Activated CD4-positive, alpha-beta T cell treated with anti-CD3 and anti-CD28 coated beads, Interleukin-2, amount 10 ng/mL, durations not matched to agents 24 days and 14 days (primary cell): ENCODE measurements at regions not wholly inside any gene's neighbourhood (a gene's known extent, or its start where the extent isn't known, plus 50 kb on each side); places are given as distances from the start of the nearest gene placed in this dataset.
A peak's percentile ranks its signal among the peaks of the same experiment; 100 is the strongest.

Experiments used
- DNase-seq: peaks from one replicate; pipeline ENCODE4 v3.0.0; 2022
- H3K27ac Mint-ChIP-seq: one replicate; pipeline ENCODE4 v1.8.0; 2022; ENCODE audit warnings: mild to moderate bottlenecking, mixed read lengths
- H3K27me3 Mint-ChIP-seq: one replicate; pipeline ENCODE4 v1.8.0; 2022; ENCODE audit warnings: mixed read lengths
- H3K36me3 Mint-ChIP-seq: one replicate; pipeline ENCODE4 v1.8.0; 2022; ENCODE audit warnings: low read depth, mild to moderate bottlenecking, mixed read lengths
- H3K4me1 Mint-ChIP-seq: one replicate; pipeline ENCODE4 v1.8.0; 2021; ENCODE audit warnings: mixed read lengths
- H3K4me3 Mint-ChIP-seq: one replicate; pipeline ENCODE4 v1.8.0; 2022; ENCODE audit warnings: mild to moderate bottlenecking, moderate library complexity, mixed read lengths
- H3K9me3 Mint-ChIP-seq: one replicate; pipeline ENCODE4 v1.8.0; 2021; ENCODE audit warnings: mixed read lengths
- intact Hi-C: fragments of 100-400 bp; cut with micrococcal nuclease; formaldehyde crosslinking; loops from one replicate; pipeline ENCODE4 v1.15.1; 2023

DNA sequence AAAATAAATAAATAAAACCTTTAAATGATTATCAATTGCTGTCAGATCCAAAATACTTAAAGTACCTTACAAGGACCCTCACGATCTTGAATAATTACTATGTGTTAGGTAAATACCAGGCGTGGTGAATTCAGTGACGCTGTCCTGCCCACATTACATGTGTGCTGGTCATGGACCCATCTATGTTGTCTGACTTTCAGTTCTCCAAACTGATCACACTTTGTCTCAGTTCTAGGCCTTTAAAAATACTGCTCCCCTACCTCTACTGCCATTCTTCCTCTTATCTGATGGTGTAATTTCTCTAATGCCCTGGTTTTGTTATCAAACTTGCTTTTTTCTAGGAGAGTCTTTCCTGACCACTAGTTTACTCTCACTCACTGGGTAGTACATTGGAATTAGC is 520.7 kb downstream of the TRHDE start:
- H3K27me3 Mint-ChIP-seq, result no peaks in the 10 kb centered on the region
- DNase-seq, result no peak

DNA sequence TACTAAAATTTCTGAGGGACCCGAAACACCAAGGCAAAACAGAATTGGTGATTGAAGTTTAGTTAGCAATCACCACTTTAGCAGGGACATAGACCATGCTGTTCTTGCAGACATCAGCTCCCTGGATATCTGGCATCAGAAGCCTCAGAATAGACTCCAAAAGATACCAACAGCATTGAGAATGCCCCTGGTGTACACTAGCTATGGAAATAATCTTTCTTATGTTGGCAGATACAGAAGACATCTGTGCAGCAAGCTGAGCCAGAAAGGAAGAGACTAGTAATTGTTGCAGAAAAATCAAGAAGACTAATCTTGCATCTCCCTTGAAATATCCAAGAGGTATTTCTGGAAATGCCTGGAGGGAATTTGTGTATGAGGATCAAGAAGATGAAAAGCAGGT is 521.6 kb downstream of the TRHDE start:
- intact Hi-C loops, result no loop called here
- Mint-ChIP-seq H3K27ac (no peak overlapping the region), H3K4me1 (no peaks in the 10 kb centered on the region), H3K36me3 (no peaks in the 10 kb centered on the region), H3K9me3 (peaks cover 13% of the 10 kb centered on the region), H3K27me3 (no peaks in the 10 kb centered on the region), H3K4me3 (no peak overlapping the region)
- DNase-seq, result no peak

More for the DNA sequence above, 520.7 kb downstream of the TRHDE start:
- H3K4me1 Mint-ChIP-seq, result no peaks in the 10 kb centered on the region
- no peak overlapping the region for H3K27ac Mint-ChIP-seq
- H3K36me3 Mint-ChIP-seq, result no peaks in the 10 kb centered on the region
- peaks cover 10% of the 10 kb centered on the region for H3K9me3 Mint-ChIP-seq
- H3K4me3 Mint-ChIP-seq, result no peak overlapping the region
- intact Hi-C loops, result no loop called here

DNA sequence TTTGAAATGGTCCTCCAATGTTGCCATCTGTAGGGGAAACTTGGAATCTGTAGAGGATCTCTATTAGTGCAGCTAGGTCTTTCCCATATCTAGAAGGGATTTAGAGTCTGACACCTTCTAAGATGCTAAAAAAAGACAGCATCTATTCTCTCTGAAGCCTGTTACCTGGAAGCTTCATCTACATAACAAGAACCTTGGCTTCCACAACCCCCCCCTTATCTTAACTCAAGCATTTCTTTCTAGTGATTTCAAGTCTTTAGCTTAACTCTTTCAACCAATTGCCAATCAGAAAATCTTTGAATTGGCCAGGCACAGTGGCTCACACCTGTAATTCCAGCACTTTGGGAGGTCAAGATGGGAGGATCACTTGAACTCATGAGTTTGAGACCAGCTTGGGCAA is 543.3 kb downstream of the TRHDE start:
- Mint-ChIP-seq H3K4me3 (no peak overlapping the region), H3K27ac (no peak overlapping the region), H3K27me3 (no peaks in the 10 kb centered on the region), H3K36me3 (no peaks in the 10 kb centered on the region), H3K4me1 (no peaks in the 10 kb centered on the region), H3K9me3 (peaks cover 21% of the 10 kb centered on the region)
- intact Hi-C loops, result no loop called here
- DNase-seq, result no peak

DNA sequence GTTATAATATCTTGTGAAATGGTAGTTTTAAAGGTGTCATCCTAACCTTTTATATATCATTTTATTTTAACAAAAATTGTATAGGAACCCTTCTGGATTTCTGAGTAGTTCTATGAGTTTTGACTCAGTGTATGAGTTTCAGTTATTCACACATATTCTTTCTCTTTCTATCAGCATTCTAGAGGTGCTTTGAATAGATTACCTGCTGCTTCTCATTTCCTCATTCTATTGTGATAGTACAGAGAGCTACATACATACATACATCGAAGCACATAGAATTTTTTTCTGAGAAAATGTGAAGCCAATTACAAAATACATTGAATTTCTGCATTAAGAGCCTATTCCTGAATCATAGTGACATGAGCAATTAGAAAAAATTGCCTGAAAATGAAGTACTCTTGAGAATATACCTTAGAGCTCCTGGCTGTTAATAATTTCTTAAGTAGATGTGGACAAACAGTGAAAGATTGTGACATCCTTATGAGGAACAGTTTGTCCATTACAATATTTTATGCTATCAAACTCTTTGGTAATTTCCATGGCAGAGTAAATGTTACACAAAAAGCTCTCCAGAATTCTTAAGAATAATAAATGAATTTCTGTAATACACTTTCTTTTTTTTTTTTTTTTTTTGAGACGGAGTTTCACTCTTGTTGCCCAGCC is 556.6 kb downstream of the TRHDE start:
- H3K27ac Mint-ChIP-seq, result no peak overlapping the region
- intact Hi-C loops, result no loop called here
- peaks cover 11% of the 10 kb centered on the region for H3K9me3 Mint-ChIP-seq
- no peaks in the 10 kb centered on the region for H3K27me3 Mint-ChIP-seq
- H3K4me1 Mint-ChIP-seq, result no peaks in the 10 kb centered on the region
- no peaks in the 10 kb centered on the region for H3K36me3 Mint-ChIP-seq
- no peak for DNase-seq
- H3K4me3 Mint-ChIP-seq, result no peak overlapping the region

DNA sequence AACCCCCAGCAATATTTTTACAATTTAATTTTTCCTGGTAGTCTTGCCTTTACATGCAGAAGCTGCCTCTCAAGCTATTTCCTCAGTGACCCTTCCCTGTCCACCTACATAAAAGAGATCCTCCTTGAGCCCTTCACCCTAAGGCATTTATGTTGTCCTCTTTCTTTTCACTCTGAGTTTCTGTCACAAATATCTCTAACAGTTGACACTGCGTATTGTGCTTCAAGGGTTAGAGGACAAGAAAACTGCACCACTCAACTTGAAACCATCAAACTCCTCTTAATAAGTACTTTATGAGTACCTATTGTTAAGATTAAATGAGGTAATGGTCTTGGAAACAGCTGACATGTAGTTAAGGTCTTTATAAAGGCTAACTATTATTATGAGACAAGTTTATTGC is 557.7 kb downstream of the TRHDE start:
- Mint-ChIP-seq H3K36me3 (no peaks in the 10 kb centered on the region), H3K27ac (no peak overlapping the region), H3K4me3 (no peak overlapping the region), H3K4me1 (no peaks in the 10 kb centered on the region), H3K27me3 (no peaks in the 10 kb centered on the region), H3K9me3 (peaks cover 11% of the 10 kb centered on the region)
- no peak for DNase-seq
- intact Hi-C loops, result no loop called here

DNA sequence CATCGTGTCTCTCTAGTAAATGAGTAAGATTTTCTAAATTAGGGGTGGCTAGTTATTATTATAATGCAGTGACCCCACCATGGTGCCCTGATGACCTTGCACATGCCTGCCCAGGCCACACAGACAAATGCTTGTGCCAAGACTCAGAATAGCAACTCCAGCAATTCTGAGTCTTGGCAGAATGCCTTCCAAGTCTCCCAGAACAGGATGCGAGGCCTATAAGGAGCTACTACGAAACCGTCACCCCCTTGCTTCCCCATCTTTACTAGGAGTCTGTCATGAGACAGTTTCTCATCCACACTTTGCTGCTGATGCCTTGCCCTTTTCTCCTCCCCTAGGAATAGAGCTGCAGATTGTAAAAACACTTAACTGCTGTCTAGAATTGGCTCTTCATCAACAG is 559.9 kb downstream of the TRHDE start:
- H3K4me1 Mint-ChIP-seq, result no peaks in the 10 kb centered on the region
- no peak overlapping the region for H3K27ac Mint-ChIP-seq
- no peak overlapping the region for H3K4me3 Mint-ChIP-seq
- no peaks in the 10 kb centered on the region for H3K9me3 Mint-ChIP-seq
- DNase-seq, result no peak
- intact Hi-C loops, result no loop called here
- no peaks in the 10 kb centered on the region for H3K27me3 Mint-ChIP-seq
- H3K36me3 Mint-ChIP-seq, result no peaks in the 10 kb centered on the region

DNA sequence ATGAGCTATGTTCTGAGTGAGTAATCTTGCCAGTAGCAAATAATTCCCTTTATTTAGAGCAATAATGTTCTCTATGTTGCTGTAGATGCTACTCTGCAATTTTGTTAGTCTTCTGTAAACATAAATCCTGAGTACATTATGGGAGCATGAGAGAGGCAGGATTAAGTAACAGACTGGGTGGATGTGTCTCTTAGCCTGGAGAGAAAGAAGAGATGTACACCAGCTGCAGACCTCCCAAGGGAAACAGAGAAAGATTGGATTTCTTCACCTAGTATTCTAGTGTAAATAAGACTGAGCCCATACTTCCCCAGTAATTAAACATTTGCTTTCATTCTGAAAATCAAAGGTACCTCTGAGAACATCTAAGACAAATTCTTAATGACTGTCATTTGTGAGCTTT is 564.0 kb downstream of the TRHDE start:
- no peaks in the 10 kb centered on the region for H3K36me3 Mint-ChIP-seq
- intact Hi-C loops, result no loop called here
- H3K4me3 Mint-ChIP-seq, result no peak overlapping the region
- peaks cover 4% of the 10 kb centered on the region for H3K9me3 Mint-ChIP-seq
- no peaks in the 10 kb centered on the region for H3K4me1 Mint-ChIP-seq
- H3K27me3 Mint-ChIP-seq, result no peaks in the 10 kb centered on the region
- DNase-seq, result peak; percentile 3
- no peak overlapping the region for H3K27ac Mint-ChIP-seq

DNA sequence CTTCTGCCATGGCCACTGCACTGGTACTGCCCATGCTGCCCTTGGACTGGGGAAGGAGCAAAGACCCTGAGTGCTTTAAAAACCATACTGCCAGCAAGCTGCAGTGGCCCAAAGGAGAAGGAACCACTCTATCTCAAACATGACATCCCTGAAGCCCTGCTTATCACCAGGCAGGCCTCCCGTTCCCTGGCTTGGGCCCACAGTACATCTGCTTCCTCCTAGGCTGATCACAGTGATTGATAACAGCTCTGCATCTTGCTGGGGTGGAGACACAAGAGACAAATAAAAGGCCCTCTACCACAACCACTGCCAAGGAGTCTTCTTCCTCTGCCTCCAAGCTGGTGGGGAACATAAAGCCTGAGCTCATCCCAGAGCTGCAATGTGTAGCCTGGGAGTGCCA is 567.5 kb downstream of the TRHDE start:
- H3K4me3 Mint-ChIP-seq, result no peak overlapping the region
- no peaks in the 10 kb centered on the region for H3K36me3 Mint-ChIP-seq
- intact Hi-C loops, result no loop called here
- no peaks in the 10 kb centered on the region for H3K27me3 Mint-ChIP-seq
- H3K4me1 Mint-ChIP-seq, result no peaks in the 10 kb centered on the region
- peaks cover 14% of the 10 kb centered on the region for H3K9me3 Mint-ChIP-seq
- H3K27ac Mint-ChIP-seq, result no peak overlapping the region
- peak; percentile 2 for DNase-seq

DNA sequence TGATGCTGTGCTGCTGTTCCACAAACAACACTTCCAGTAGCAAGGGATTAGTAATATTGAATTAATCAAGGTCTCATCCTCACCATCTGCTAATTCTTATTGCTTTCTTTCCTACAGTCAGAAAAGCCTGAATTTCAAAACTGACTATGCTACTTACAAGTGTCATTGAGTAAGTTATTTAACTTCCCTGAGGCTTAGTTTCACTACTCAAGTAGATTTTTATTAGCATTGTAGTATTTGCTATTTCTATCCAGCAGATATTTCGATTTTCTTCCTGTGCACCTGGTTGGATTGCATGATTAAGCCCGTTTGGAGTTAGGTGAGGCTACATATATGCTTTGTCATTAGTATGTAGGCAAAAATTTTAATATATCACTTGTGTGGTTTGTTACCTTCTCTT is 591.5 kb downstream of the TRHDE start:
- Mint-ChIP-seq H3K9me3 (no peaks in the 10 kb centered on the region), H3K4me1 (no peaks in the 10 kb centered on the region), H3K36me3 (no peaks in the 10 kb centered on the region), H3K4me3 (no peak overlapping the region), H3K27me3 (no peaks in the 10 kb centered on the region), H3K27ac (no peak overlapping the region)
- intact Hi-C loops, result no loop called here
- DNase-seq, result no peak

DNA sequence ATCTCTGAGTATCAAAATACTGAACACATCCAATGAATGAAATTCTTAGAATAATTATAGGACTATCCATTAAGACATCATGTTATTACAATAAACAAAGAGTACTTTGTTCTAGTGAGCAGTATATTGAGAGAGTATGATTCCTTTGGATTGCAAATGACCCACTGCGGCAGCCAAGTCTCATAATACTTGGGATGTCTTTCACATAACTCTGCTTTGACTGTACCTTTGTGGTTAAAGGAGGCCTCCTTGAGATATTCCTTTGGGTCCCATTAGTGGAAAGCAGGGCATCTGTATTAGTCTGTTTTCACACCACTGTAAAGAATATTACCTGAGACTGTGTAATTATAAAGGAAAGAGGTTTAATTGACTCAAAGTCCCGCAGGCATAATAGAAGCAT is 593.8 kb downstream of the TRHDE start:
- intact Hi-C loops, result no loop called here
- Mint-ChIP-seq H3K27ac (no peak overlapping the region), H3K4me3 (no peak overlapping the region), H3K36me3 (no peaks in the 10 kb centered on the region), H3K9me3 (no peaks in the 10 kb centered on the region), H3K27me3 (no peaks in the 10 kb centered on the region), H3K4me1 (no peaks in the 10 kb centered on the region)
- DNase-seq, result no peak

DNA sequence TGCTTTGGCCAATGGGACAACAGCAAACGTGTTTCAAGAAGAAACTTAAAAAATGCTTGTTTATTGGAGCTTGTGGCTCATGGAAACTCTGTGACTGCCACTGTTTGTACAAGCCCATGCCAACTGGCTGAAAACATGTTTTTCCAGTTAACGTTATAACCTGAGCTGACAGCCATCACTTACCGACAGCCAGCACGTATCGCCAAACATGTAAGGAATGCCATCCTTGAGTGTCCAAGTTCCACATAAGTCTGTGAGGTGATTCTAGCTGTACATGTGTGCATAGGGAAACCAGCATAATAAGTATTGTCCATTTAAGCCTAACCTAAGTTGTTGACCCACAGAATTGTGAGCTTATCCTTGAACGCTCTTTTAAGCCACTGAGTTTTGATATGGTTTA is 596.9 kb downstream of the TRHDE start:
- H3K27ac Mint-ChIP-seq, result no peak overlapping the region
- no peak overlapping the region for H3K4me3 Mint-ChIP-seq
- intact Hi-C loops, result no loop called here
- H3K9me3 Mint-ChIP-seq, result no peaks in the 10 kb centered on the region
- no peaks in the 10 kb centered on the region for H3K27me3 Mint-ChIP-seq
- no peaks in the 10 kb centered on the region for H3K4me1 Mint-ChIP-seq
- DNase-seq, result no peak
- no peaks in the 10 kb centered on the region for H3K36me3 Mint-ChIP-seq

DNA sequence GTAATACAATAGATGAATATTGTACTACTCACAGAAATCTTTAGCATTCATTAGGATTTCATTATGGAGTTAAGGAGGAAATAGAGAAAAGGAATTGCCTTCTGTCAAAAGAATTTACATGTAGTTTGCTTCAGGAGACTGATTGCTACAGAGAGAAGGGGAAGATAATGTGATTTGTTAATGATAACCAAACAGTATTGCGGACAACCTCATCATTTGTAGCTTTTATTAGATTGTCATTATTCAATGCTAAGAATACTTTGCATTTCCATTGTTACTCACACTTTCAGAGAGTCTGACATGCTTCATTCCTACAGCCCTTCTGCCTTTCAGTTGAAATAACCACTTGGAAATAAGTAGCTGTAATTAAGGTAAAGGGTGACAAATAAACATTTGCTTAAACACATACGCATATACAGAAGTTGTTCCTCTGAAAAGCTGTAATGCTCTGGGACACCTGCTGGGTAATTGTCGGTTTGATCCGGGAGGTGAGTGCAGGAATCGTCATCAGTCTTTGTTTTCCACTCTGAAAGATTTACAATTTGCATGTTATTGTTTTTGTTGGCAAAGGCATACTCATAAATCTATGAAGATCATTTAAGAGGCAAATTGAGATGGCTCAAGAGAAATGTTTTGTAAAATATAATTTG is 600.2 kb downstream of the TRHDE start:
- Mint-ChIP-seq H3K9me3 (peaks cover 4% of the 10 kb centered on the region), H3K27me3 (no peaks in the 10 kb centered on the region), H3K4me1 (no peaks in the 10 kb centered on the region), H3K36me3 (no peaks in the 10 kb centered on the region), H3K27ac (no peak overlapping the region), H3K4me3 (no peak overlapping the region)
- DNase-seq, result no peak
- intact Hi-C loops, result no loop called here

DNA sequence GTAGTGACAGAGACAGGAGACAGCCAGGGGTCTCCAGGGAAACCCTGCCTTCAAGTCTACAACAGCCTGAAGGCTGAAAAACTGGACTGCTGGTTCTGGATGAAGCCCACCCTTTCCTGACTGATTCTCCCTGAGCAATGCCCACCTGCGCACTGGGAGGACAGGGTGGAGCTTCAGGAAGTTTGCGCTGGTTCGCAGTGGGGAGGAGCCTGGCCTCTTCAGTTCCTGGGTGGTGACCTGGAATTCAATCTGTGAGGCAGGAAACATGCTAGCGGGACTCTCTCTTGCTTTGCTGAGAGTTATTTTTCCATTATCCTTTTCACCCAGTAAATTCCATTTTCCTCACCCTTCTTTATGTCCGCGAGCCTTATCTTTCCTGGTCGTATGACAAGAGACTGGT is 600.8 kb downstream of the TRHDE start:
- Mint-ChIP-seq H3K4me1 (no peaks in the 10 kb centered on the region), H3K36me3 (no peaks in the 10 kb centered on the region), H3K9me3 (peaks cover 4% of the 10 kb centered on the region), H3K4me3 (no peak overlapping the region), H3K27me3 (no peaks in the 10 kb centered on the region), H3K27ac (no peak overlapping the region)
- no peak for DNase-seq
- intact Hi-C loops, result no loop called here

DNA sequence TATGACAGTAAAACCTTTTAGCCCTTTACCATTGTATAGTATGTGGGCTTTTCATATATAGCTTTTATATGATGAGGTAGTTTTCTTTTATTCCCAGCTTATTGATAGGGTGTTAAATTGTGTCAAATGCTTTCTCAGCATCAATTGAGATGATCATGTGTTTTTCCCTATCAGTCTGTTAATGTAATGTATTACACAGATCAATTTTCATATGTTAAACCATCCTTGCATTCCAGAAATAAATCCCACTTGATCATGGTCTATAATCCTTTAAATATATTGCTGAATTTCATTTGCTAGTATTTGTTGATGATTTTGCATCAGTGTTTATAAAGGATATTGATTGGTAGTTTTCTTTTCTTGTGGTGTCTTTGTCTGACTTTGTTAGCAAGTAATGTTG is 603.9 kb downstream of the TRHDE start:
- peaks cover 4% of the 10 kb centered on the region for H3K9me3 Mint-ChIP-seq

DNA sequence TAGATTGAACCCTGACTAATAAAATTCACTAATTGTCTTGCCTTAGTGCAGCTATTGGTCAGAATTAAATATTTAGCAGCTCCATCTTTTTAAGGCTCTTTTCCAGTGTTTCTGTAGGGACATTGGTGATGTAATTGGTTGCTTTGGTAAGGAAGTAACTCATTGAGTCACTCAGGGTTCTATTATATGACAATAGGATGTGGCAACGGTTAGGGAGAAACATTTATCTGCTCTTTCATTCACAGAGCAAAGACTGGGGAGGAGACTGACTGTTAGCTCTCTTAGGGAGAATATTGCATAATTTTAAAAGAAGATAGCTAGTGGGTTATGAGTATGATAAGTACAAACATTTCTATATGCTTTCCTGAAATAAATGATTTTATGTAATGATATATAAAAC is 616.5 kb downstream of the TRHDE start:
- no peaks in the 10 kb centered on the region for H3K4me1 Mint-ChIP-seq
- no peak overlapping the region for H3K4me3 Mint-ChIP-seq
- H3K27ac Mint-ChIP-seq, result no peak overlapping the region
- H3K9me3 Mint-ChIP-seq, result no peaks in the 10 kb centered on the region
- no peak for DNase-seq
- intact Hi-C loops, result no loop called here
- H3K36me3 Mint-ChIP-seq, result no peaks in the 10 kb centered on the region
- H3K27me3 Mint-ChIP-seq, result no peaks in the 10 kb centered on the region

More for the DNA sequence above, 603.9 kb downstream of the TRHDE start:
- Mint-ChIP-seq H3K4me3 (no peak overlapping the region), H3K36me3 (no peaks in the 10 kb centered on the region), H3K27me3 (no peaks in the 10 kb centered on the region), H3K27ac (no peak overlapping the region), H3K4me1 (no peaks in the 10 kb centered on the region)
- intact Hi-C loops, result no loop called here
- DNase-seq, result no peak
